22Rv1 (cell line): ENCODE measurements at regions not wholly inside any gene's neighbourhood (a gene's known extent, or its start where the extent isn't known, plus 50 kb on each side); places are given as distances from the start of the nearest gene placed in this dataset.

Source experiments
- CTCF ChIP-seq: fragments of 450-650 bp; IDR thresholded peaks from 2 replicates; pipeline ENCODE4 v1.5.1; 2017; ENCODE audit warnings: mild to moderate bottlenecking
- ZFX ChIP-seq: fragments of 450-650 bp; IDR thresholded peaks from 2 replicates; pipeline ENCODE4 v1.6.1; 2017; ENCODE audit warnings: antibody characterized with exemption, borderline replicate concordance

GRCh38 chrX:1020634-1021166 lies 191.7 kb downstream of the CRLF2 start:
- no peak for TF ChIP-seq CTCF
- no peak for TF ChIP-seq ZFX
